Neural progenitor cell (in vitro differentiated cells): ENCODE measurements at regions not wholly inside any gene's neighbourhood (a gene's known extent, or its start where the extent isn't known, plus 50 kb on each side); places are given as distances from the start of the nearest gene placed in this dataset.

Experiments
- DNase-seq: peaks from one replicate; pipeline ENCODE4 v3.0.0-alpha.2; 2016; ENCODE audit warnings: low spot score
- H2AFZ ChIP-seq: fragments of 200-600 bp; sonication (generic); replicated peaks from 2 replicates; pipeline ENCODE4 v1.6.1; 2016; ENCODE audit warnings: antibody characterized with exemption
- H3F3A ChIP-seq: fragments of 200-600 bp; sonication (generic); 2 replicates; pipeline ENCODE4 v1.6.1; 2016; ENCODE audit warnings: antibody characterized with exemption, low read depth
- H3K27ac ChIP-seq: fragments of 200-600 bp; sonication (generic); 2 replicates; pipeline ENCODE4 v1.5.1; 2016; ENCODE audit warnings: mild to moderate bottlenecking
- H3K27me3 ChIP-seq: fragments of 200-600 bp; sonication (generic); 2 replicates; pipeline ENCODE4 v1.6.1; 2016; ENCODE audit warnings: mild to moderate bottlenecking, moderate library complexity
- H3K36me3 ChIP-seq: fragments of 200-600 bp; sonication (generic); 2 replicates; pipeline ENCODE4 v1.5.1; 2016
- H3K4me1 ChIP-seq: fragments of 200-600 bp; sonication (generic); 2 replicates; pipeline ENCODE4 v1.6.1; 2016; ENCODE audit warnings: mixed run types
- H3K4me2 ChIP-seq: fragments of 200-600 bp; sonication (generic); 2 replicates; pipeline ENCODE4 v1.6.1; 2016
- H3K4me3 ChIP-seq: fragments of 200-600 bp; sonication (generic); 2 replicates; pipeline ENCODE4 v1.5.1; 2016
- H3K79me2 ChIP-seq: fragments of 200-600 bp; sonication (generic); 2 replicates; pipeline ENCODE4 v1.6.1; 2016; ENCODE audit warnings: low read depth
- H3K9ac ChIP-seq: fragments of 200-600 bp; sonication (generic); 2 replicates; pipeline ENCODE4 v1.6.1; 2016
- H3K9me3 ChIP-seq: fragments of 200-600 bp; sonication (generic); 2 replicates; pipeline ENCODE4 v1.5.1; 2016; ENCODE audit warnings: low read depth
- H4K20me1 ChIP-seq: fragments of 200-600 bp; sonication (generic); 2 replicates; pipeline ENCODE4 v1.6.1; 2016; ENCODE audit warnings: low read depth
- H3K27ac Mint-ChIP-seq: 3 replicates; pipeline ENCODE4 v1.8.0; 2021; ENCODE audit warnings: mixed read lengths
- H3K27me3 Mint-ChIP-seq: 2 replicates; pipeline ENCODE4 v1.8.0; 2022; ENCODE audit warnings: low read depth, mild to moderate bottlenecking, inconsistent platforms, moderate library complexity, mixed read lengths; ENCODE audit not compliant: insufficient read depth
- H3K36me3 Mint-ChIP-seq: 3 replicates; pipeline ENCODE4 v1.8.0; 2021; ENCODE audit warnings: mixed read lengths
- H3K4me1 Mint-ChIP-seq: 3 replicates; pipeline ENCODE4 v1.8.0; 2021; ENCODE audit warnings: mixed read lengths
- H3K4me3 Mint-ChIP-seq: 3 replicates; pipeline ENCODE4 v1.8.0; 2021; ENCODE audit warnings: mild to moderate bottlenecking, moderate library complexity, mixed read lengths
- H3K9me3 Mint-ChIP-seq: 3 replicates; pipeline ENCODE4 v1.8.0; 2020; ENCODE audit warnings: mixed read lengths
- EZH2 ChIP-seq: fragments of 200-600 bp; sonication (generic); IDR thresholded peaks from 2 replicates; pipeline ENCODE4 v1.6.1; 2017; ENCODE audit warnings: antibody characterized with exemption, mild to moderate bottlenecking, moderate library complexity
- EZH2phosphoT487 ChIP-seq: fragments of 200-600 bp; sonication (generic); IDR thresholded peaks from 2 replicates; pipeline ENCODE4 v1.6.1; 2017; ENCODE audit warnings: antibody characterized with exemption
- TF ChIP-seq, protein P1 (sequence below): fragments of 200-600 bp; sonication (generic); IDR thresholded peaks from 2 replicates; pipeline ENCODE4 v1.5.1; 2017; ENCODE audit warnings: antibody characterized with exemption, mild to moderate bottlenecking

GRCh38 chr17:71431146-71431545, 689.7 kb upstream of the SOX9 start:
- no peak overlapping the region for H3K4me3 Mint-ChIP-seq
- Histone ChIP-seq H4K20me1 (no peaks in the 10 kb centered on the region), H3K9me3 (no peaks in the 10 kb centered on the region), H3K27ac (no peak overlapping the region), H3K4me2 (no peak overlapping the region), H3K36me3 (no peaks in the 10 kb centered on the region), H3K4me3 (no peak overlapping the region), H3F3A (no peaks in the 10 kb centered on the region), H3K4me1 (no peaks in the 10 kb centered on the region), H2AFZ (no peak overlapping the region), H3K9ac (no peak overlapping the region), H3K27me3 (no peaks in the 10 kb centered on the region), H3K79me2 (no peaks in the 10 kb centered on the region)
- TF ChIP-seq EZH2 (no peak), EZH2phosphoT487 (no peak)
- TF ChIP-seq, protein P1, sequence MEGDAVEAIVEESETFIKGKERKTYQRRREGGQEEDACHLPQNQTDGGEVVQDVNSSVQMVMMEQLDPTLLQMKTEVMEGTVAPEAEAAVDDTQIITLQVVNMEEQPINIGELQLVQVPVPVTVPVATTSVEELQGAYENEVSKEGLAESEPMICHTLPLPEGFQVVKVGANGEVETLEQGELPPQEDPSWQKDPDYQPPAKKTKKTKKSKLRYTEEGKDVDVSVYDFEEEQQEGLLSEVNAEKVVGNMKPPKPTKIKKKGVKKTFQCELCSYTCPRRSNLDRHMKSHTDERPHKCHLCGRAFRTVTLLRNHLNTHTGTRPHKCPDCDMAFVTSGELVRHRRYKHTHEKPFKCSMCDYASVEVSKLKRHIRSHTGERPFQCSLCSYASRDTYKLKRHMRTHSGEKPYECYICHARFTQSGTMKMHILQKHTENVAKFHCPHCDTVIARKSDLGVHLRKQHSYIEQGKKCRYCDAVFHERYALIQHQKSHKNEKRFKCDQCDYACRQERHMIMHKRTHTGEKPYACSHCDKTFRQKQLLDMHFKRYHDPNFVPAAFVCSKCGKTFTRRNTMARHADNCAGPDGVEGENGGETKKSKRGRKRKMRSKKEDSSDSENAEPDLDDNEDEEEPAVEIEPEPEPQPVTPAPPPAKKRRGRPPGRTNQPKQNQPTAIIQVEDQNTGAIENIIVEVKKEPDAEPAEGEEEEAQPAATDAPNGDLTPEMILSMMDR, result no peak
- no peak for DNase-seq
- no peaks in the 10 kb centered on the region for H3K4me1 Mint-ChIP-seq
- no peaks in the 10 kb centered on the region for H3K36me3 Mint-ChIP-seq
- H3K27ac Mint-ChIP-seq, result no peak overlapping the region
- peaks cover 2% of the 10 kb centered on the region for H3K27me3 Mint-ChIP-seq
- H3K9me3 Mint-ChIP-seq, result peaks cover 6% of the 10 kb centered on the region

DNA sequence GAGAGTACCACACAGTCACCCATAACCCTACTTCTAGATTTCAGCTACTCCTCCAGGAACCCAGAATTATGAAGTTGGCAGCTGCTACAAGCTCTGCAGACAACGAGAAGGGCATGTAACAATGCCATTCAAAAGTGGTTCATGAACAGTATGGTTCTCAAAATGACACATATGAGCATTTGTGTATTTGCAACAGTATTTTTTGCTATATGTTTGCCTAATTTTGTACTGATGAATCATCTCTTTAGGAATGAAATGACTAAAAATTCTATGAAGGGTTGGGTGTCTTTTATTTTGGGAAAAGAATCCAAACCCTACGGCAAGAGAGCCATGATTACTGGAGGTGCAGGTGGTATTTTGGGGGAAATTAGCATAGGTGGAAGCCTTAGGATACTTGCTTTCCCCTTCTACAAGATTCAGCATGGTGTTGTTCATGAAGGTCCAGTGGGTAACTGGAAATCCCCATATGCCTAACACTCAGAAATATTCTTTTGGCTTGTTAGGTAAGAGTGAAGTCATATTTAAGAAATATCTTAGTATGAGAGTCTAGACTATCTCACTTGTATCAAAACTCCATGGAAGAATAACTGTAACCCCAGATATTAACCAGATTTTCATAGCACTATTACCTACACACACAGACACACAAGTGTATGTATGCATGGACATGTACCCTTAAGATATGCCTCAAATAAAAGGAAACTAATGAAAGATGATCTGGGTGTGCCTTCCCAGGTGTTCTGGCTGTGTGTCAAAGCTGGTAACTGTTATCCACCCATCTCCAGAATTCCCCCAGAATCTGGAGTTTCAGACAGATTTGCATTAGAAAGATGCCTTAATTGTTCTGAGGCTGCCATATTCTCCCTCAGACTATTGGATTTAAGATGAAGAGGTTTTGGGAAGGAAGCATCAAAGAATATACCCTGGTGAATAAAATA, 688.2 kb upstream of the SOX9 start:
- TF ChIP-seq EZH2phosphoT487 (no peak), EZH2 (no peak)
- TF ChIP-seq, protein P1, result no peak
- Histone ChIP-seq H3K4me1 (no peaks in the 10 kb centered on the region), H3K9ac (no peak overlapping the region), H3F3A (no peaks in the 10 kb centered on the region), H2AFZ (no peak overlapping the region), H3K4me2 (no peak overlapping the region), H3K27ac (no peak overlapping the region), H4K20me1 (no peaks in the 10 kb centered on the region), H3K79me2 (no peaks in the 10 kb centered on the region), H3K27me3 (no peaks in the 10 kb centered on the region), H3K9me3 (no peaks in the 10 kb centered on the region), H3K36me3 (no peaks in the 10 kb centered on the region), H3K4me3 (no peak overlapping the region)
- H3K36me3 Mint-ChIP-seq, result no peaks in the 10 kb centered on the region
- H3K9me3 Mint-ChIP-seq, result peaks cover 6% of the 10 kb centered on the region
- no peak for DNase-seq
- peaks cover 2% of the 10 kb centered on the region for H3K27me3 Mint-ChIP-seq
- no peaks in the 10 kb centered on the region for H3K4me1 Mint-ChIP-seq
- H3K4me3 Mint-ChIP-seq, result no peak overlapping the region
- no peak overlapping the region for H3K27ac Mint-ChIP-seq

GRCh38 chr17:71434716-71435115, 686.1 kb upstream of the SOX9 start:
- H3K4me1 Mint-ChIP-seq, result peaks cover 9% of the 10 kb centered on the region
- Histone ChIP-seq H3K79me2 (no peaks in the 10 kb centered on the region), H3K9ac (no peak overlapping the region), H3K9me3 (no peaks in the 10 kb centered on the region), H4K20me1 (no peaks in the 10 kb centered on the region), H3K27ac (no peak overlapping the region), H3K4me3 (no peak overlapping the region), H3K27me3 (no peaks in the 10 kb centered on the region), H2AFZ (no peak overlapping the region), H3K4me2 (no peak overlapping the region), H3K4me1 (no peaks in the 10 kb centered on the region), H3F3A (no peaks in the 10 kb centered on the region), H3K36me3 (no peaks in the 10 kb centered on the region)
- H3K27me3 Mint-ChIP-seq, result peaks cover 2% of the 10 kb centered on the region
- no peaks in the 10 kb centered on the region for H3K36me3 Mint-ChIP-seq
- DNase-seq, result no peak
- no peaks in the 10 kb centered on the region for H3K9me3 Mint-ChIP-seq
- no peak overlapping the region for H3K4me3 Mint-ChIP-seq
- H3K27ac Mint-ChIP-seq, result no peak overlapping the region
- TF ChIP-seq EZH2 (no peak), EZH2phosphoT487 (no peak)
- TF ChIP-seq, protein P1, result no peak
